AG04450 (cell line): ENCODE measurements at regions not wholly inside any gene's neighbourhood (a gene's known extent, or its start where the extent isn't known, plus 50 kb on each side); places are given as distances from the start of the nearest gene placed in this dataset.

Source experiments
- CTCF ChIA-PET: fragments of 300-600, 350-600 bp; formaldehyde crosslinking; extraction: SDS; loops from one replicate; lab custom pipeline; 2022; ENCODE audit warnings: antibody characterized with exemption, inconsistent platforms; lab: Charles Lee
- POLR2A ChIA-PET: fragments of 350-600 bp; formaldehyde crosslinking; extraction: SDS; loops from one replicate; lab custom pipeline; 2021; ENCODE audit warnings: antibody characterized with exemption, inconsistent platforms; lab: Yijun Ruan, JAX
- DNase-seq: peaks from one replicate; pipeline ENCODE4 v3.0.0-alpha.2; 2011; ENCODE audit warnings: low read depth, low spot score
- H3K27ac ChIP-seq: one replicate; pipeline ENCODE4 v1.5.1; 2012; ENCODE audit warnings: low read depth, low read length, control low read depth
- H3K27me3 ChIP-seq: one replicate; pipeline ENCODE4 v1.6.0; 2012; ENCODE audit warnings: low read length; ENCODE audit not compliant: control insufficient read depth, insufficient read depth
- H3K4me3 ChIP-seq: 2 replicates; pipeline ENCODE4 v1.5.1; 2011; ENCODE audit warnings: mild to moderate bottlenecking, low read depth, low read length, control low read depth
- H3K9me3 ChIP-seq: 2 replicates; pipeline ENCODE4 v1.5.1; 2012; ENCODE audit warnings: low read length; ENCODE audit not compliant: control insufficient read depth, insufficient read depth
- CTCF ChIP-seq: IDR thresholded peaks from 2 replicates; pipeline ENCODE4 v1.5.1; 2011; ENCODE audit warnings: low read depth, low read length, control low read depth, inconsistent platforms

- ChIA-PET CTCF (interaction anchor here (1.3 to 7.5 kb wide), 6 partner anchors 8 to 751 kb away, joined by 3 to 145 read pairs (median 10); no protein-coding TSS in a partner anchor), POLR2A (no interaction called here)
- no peak for DNase-seq
- Histone ChIP-seq H3K4me3 (no peak overlapping the region), H3K27ac (no peak overlapping the region), H3K9me3 (no peaks in the 10 kb centered on the region), H3K27me3 (no peaks in the 10 kb centered on the region)
- no peak for TF ChIP-seq CTCF
Observed at GRCh38 chr14:95440496-95440895, 76.0 kb downstream of the SYNE3 start.

GRCh38 chr14:95439881-95440280 lies 76.6 kb downstream of the SYNE3 start:
- no peak overlapping the region for H3K27ac ChIP-seq
- ChIA-PET POLR2A (no interaction called here), CTCF (interaction anchor here (1.7 to 7.5 kb wide), 3 partner anchors 13 to 106 kb away, joined by 3 to 145 read pairs (median 60); no protein-coding TSS in a partner anchor)

GRCh38 chr14:95437715-95438114 lies 78.7 kb downstream of the SYNE3 start:
- no peak for DNase-seq
- H3K9me3 ChIP-seq, result no peaks in the 10 kb centered on the region
- no peak for TF ChIP-seq CTCF
- POLR2A ChIA-PET, result no interaction called here
- CTCF ChIA-PET, result interaction anchor here (0.6 to 2.1 kb wide), 6 partner anchors 8 to 1391 kb away, joined by 3 to 10 read pairs (median 4); no protein-coding TSS in a partner anchor
- no peak overlapping the region for H3K4me3 ChIP-seq
- no peak overlapping the region for H3K27ac ChIP-seq
- no peaks in the 10 kb centered on the region for H3K27me3 ChIP-seq

More at GRCh38 chr14:95439881-95440280, 76.6 kb downstream of the SYNE3 start:
- no peak overlapping the region for H3K4me3 ChIP-seq
- H3K9me3 ChIP-seq, result no peaks in the 10 kb centered on the region
- no peak for TF ChIP-seq CTCF
- H3K27me3 ChIP-seq, result no peaks in the 10 kb centered on the region
- DNase-seq, result no peak

GRCh38 chr14:95436354-95436753 lies 80.1 kb downstream of the SYNE3 start:
- POLR2A ChIA-PET, result no interaction called here
- H3K27ac ChIP-seq, result no peak overlapping the region
- TF ChIP-seq CTCF, result no peak
- no peak overlapping the region for H3K4me3 ChIP-seq
- H3K9me3 ChIP-seq, result no peaks in the 10 kb centered on the region
- CTCF ChIA-PET, result interaction anchor here (2.7 kb wide), 1 partner anchor 9 kb away, joined by 12 read pairs; no protein-coding TSS in a partner anchor
- no peak for DNase-seq
- no peaks in the 10 kb centered on the region for H3K27me3 ChIP-seq

GRCh38 chr14:95434121-95434520 lies 82.3 kb downstream of the SYNE3 start:
- ChIA-PET POLR2A (no interaction called here), CTCF (interaction anchor here (1.3 to 2.7 kb wide), 3 partner anchors 8 to 93 kb away, joined by 6 to 12 read pairs (median 7); no protein-coding TSS in a partner anchor)
- DNase-seq, result no peak
- H3K27me3 ChIP-seq, result no peaks in the 10 kb centered on the region
- H3K4me3 ChIP-seq, result no peak overlapping the region
- TF ChIP-seq CTCF, result no peak
- no peak overlapping the region for H3K27ac ChIP-seq
- H3K9me3 ChIP-seq, result no peaks in the 10 kb centered on the region
